ENCODE measurements at regions not wholly inside any gene's neighbourhood (a gene's known extent, or its start where the extent isn't known, plus 50 kb on each side); places are given as distances from the start of the nearest gene placed in this dataset.

DNA sequence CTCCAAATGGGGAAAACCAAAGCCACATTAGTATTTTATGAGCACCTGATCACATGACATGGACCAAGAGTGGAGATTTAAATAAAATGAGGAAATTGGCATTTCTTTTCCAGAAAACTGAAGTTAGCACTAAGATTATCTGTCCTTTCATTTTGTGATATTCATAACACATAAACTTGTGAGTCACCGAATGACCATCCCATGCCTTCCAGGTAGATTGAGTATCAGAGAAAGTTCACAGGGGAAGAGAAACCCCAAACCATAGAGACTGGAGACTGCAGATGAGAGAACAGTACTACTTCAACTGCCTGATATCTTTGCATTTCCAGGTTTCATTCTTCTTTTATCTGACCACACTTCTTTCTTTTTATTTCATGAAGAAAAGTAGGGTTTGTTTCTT is 176.3 kb upstream of the LRP1B start:
- CTCF ChIA-PET = no interaction called here
- Histone ChIP-seq H3K9ac (replicated peaks; ENCODE audit: extremely low read depth, insufficient read depth, low read length) (no peak overlapping the region), H3K27ac (ENCODE audit: insufficient read depth, low read depth, low read length) (no peak overlapping the region), H2AFZ (ENCODE audit: low read depth, low read length) (no peak overlapping the region), H3K4me1 (ENCODE audit: control insufficient read depth, extremely low read depth, insufficient read depth, low read length) (no peaks in the 10 kb centered on the region), H4K20me1 (replicated peaks; ENCODE audit: control insufficient read depth, extremely low read depth, insufficient read depth, low read length) (no peaks in the 10 kb centered on the region), H3K4me3 (replicated peaks in 1 of 3; ENCODE audit: insufficient read depth in 1 of 3, low read depth in 1 of 3, low read length in 3 of 3) (no peak overlapping the region), H3K9me1 (replicated peaks; ENCODE audit: control insufficient read depth, extremely low read depth, insufficient read depth, low read length) (no peaks in the 10 kb centered on the region), H3K79me2 (ENCODE audit: control insufficient read depth, insufficient read depth, low read length) (no peaks in the 10 kb centered on the region), H3K27me3 (ENCODE audit: control insufficient read depth in 2 of 2, insufficient read depth in 2 of 2, low read length in 2 of 2) (no peaks in the 10 kb centered on the region), H3K36me3 (ENCODE audit: control insufficient read depth in 2 of 2, extremely low read depth in 1 of 2, insufficient read depth in 2 of 2, low read length in 2 of 2) (no peaks in the 10 kb centered on the region), H3K4me2 (ENCODE audit: insufficient read depth, low read length) (no peak overlapping the region), H3K9me3 (replicated peaks; ENCODE audit: control insufficient read depth, insufficient read depth, low read length) (peaks cover 4% of the 10 kb centered on the region)
- POLR2A ChIA-PET = no interaction called here
- intact Hi-C loops (cut with micrococcal nuclease) (no loop called here), dilution Hi-C loops (cut with MboI; ENCODE audit: extremely low pct_ligation_motif_present, low sequenced_read_pairs) (no loop called here)
- DNase-seq (ENCODE audit: low read depth, low spot score) (no peak), FAIRE-seq (no peak)
- TF ChIP-seq JUN (IDR thresholded peaks at IDR 0.05; ENCODE audit: borderline replicate concordance, insufficient read depth, insufficient read length, low read depth) (no peak), GATA2 (IDR thresholded peaks at IDR 0.05; ENCODE audit: insufficient read depth, insufficient read length, low read depth, low read length) (no peak), POLR2A (IDR thresholded peaks at IDR 0.05; ENCODE audit: low read depth, low read length) (no peak), EZH2 (IDR thresholded peaks at IDR 0.05; ENCODE audit: borderline replicate concordance, low read depth, low read length, severe bottlenecking) (no peak), POLR2AphosphoS5 (IDR thresholded peaks at IDR 0.05; ENCODE audit: insufficient read depth, low read depth, low read length) (no peak), MYC (IDR thresholded peaks at IDR 0.05; ENCODE audit: low read depth, low read length) (no peak), FOS (IDR thresholded peaks at IDR 0.05; ENCODE audit: borderline replicate concordance, insufficient read depth, low read length) (no peak)
- TF ChIP-seq, protein P1, sequence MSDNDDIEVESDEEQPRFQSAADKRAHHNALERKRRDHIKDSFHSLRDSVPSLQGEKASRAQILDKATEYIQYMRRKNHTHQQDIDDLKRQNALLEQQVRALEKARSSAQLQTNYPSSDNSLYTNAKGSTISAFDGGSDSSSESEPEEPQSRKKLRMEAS (IDR thresholded peaks at IDR 0.05; ENCODE audit: insufficient read depth, insufficient read length) = no peak
- TF ChIP-seq, protein P2, sequence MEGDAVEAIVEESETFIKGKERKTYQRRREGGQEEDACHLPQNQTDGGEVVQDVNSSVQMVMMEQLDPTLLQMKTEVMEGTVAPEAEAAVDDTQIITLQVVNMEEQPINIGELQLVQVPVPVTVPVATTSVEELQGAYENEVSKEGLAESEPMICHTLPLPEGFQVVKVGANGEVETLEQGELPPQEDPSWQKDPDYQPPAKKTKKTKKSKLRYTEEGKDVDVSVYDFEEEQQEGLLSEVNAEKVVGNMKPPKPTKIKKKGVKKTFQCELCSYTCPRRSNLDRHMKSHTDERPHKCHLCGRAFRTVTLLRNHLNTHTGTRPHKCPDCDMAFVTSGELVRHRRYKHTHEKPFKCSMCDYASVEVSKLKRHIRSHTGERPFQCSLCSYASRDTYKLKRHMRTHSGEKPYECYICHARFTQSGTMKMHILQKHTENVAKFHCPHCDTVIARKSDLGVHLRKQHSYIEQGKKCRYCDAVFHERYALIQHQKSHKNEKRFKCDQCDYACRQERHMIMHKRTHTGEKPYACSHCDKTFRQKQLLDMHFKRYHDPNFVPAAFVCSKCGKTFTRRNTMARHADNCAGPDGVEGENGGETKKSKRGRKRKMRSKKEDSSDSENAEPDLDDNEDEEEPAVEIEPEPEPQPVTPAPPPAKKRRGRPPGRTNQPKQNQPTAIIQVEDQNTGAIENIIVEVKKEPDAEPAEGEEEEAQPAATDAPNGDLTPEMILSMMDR (IDR thresholded peaks at IDR 0.05; ENCODE audit: extremely low read depth in 1 of 2, insufficient read depth in 1 of 2, low read depth in 1 of 2, low read length in 2 of 2) = no peak
- BruUV-seq (replicated peaks) = no TSS peak

Measured in endothelial cell of umbilical vein (primary cell).